ENCODE measurements at regions not wholly inside any gene's neighbourhood (a gene's known extent, or its start where the extent isn't known, plus 50 kb on each side); places are given as distances from the start of the nearest gene placed in this dataset.

DNA sequence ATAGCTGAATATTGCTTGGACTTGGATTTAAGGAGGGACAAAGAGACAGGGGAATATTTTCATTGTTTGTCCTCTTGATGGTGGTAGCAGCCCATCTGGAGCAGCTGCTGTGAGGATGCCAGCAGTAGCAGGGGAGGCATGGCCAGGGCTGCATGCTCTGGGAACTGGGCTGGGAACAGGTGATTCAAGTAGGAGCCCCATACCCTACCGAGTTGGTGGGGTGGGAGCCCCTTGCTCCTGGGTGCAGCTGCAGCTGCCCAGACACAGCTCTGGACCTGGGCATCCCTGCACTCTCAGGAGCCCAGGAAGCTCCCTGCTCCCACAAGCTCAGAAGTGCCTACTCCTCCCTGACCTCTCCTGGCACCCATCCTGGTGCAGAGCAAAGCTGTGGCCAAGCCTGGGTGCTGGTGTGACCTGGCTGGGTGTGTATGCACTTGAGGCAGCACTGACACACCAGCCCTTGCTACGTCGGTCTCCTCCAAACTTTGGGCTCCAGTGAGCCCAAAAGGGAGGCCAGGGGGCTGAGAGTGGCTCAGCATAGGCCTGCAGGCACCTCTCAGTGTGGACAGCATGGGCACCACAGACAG, 341.8 kb upstream of the CCDC179 start:
- TF ChIP-seq POLR2A (IDR thresholded peaks at IDR 0.05; ENCODE audit: low read depth, low read length): no peak
- no peak for TF ChIP-seq TAF1 (IDR thresholded peaks at IDR 0.05; ENCODE audit: low read depth, low read length)
- no peak for TF ChIP-seq POLR2AphosphoS5 (IDR thresholded peaks at IDR 0.05; ENCODE audit: low read depth, low read length)
- no peak for TF ChIP-seq SPI1 (IDR thresholded peaks at IDR 0.05; ENCODE audit: low read depth, low read length)
- TF ChIP-seq POU2F2 (IDR thresholded peaks at IDR 0.05; ENCODE audit: low read depth, low read length): no peak
